IPS-NIHi7 (cell line): ENCODE measurements at regions not wholly inside any gene's neighbourhood (a gene's known extent, or its start where the extent isn't known, plus 50 kb on each side); places are given as distances from the start of the nearest gene placed in this dataset.

Experiments
- DNase-seq: peaks from one replicate; pipeline ENCODE4 v3.0.0; 2012; ENCODE audit warnings: mixed read lengths; ENCODE audit errors: extremely low spot score

DNA sequence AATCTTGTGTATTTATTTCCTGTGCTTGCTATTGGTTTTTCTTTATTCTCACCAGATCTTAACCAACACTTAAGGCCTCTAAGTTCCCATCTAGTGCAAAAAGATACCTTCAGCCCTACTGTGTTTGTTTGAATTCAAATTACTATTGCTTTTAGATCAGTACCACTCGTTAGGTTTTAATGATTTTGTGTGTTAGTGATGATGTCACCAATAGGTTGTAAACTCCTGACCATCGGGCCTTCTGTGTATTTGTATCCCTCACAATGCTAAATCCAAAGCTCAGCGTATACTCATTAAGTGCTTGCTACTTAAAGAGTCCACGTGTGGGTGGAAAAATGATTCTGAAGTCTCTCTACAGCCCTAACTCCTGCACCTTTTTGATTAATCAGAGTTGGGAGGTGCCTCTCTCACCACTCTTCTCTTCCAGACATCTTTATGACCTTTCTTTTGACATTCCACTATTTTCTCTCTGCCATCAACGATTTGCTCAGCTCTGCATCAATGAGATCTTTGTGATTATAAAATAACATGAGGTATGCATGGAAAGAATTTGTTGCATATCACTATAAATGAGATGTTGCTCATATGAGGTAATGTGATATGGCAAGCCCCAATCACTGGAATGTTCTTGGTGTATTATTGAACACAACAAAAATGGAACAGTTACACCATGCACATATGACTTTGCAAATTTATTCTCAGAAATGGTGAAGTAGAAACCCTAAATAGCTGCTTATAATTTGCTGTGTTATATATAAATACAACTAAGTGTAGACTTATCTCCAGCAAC is 55.1 kb upstream of the LAMA2 start:
- DNase-seq = no peak

DNA sequence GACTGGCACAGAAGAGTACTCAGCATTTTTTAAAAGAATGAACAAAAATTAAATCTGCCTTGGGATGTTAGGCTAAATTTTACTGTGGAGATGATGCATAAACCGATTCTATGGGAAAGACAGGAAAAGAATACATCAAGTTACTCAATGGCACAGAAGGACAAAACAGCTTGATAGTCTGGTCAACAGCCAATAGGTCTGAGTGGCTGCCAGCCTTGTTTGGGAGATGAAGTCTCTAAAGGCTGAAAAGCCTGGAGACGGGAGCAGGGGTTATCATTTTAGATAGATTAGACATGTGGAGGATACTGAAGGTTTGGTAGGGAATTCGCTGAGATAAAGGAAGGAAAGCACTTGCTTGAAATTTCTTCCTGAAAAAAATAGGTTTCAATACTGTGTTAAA is 56.3 kb upstream of the LAMA2 start:
- no peak for DNase-seq

DNA sequence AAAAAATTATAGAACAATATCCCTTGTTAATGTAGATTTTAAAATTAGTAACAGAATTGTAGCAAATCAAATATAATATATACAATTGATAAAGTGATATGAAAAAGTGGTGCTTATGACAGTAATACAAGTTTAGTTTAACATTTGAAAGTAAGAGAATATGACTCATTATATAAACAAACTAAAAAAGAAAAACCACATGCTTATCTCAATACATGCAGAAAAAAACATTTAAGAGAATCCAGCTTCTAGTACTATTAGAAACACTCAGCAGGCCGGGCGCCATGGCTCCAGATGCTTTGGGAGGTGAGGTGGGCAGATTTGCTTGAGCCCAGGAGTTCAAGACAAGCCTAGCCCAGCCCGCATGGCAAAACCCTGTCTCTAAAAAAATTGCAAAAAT is 60.7 kb upstream of the LAMA2 start:
- DNase-seq = no peak

DNA sequence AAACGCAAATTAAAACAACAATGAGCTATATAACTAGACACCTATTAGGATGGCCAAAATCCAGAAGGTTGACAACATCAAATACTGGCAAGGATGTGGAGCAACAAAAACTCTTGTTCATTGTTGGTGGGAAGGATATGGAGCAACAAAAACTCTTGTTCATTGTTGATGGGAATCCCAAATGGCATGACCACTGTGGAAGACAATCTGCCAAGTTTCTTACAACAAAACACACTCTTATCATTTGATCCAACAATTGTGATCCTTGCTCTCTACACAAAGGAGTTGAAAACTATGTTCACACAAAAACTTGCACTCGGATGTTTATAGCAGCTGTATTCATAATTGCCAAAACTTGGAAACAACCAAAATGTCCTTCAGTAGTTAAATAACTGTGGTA is 61.8 kb upstream of the LAMA2 start:
- DNase-seq = no peak

DNA sequence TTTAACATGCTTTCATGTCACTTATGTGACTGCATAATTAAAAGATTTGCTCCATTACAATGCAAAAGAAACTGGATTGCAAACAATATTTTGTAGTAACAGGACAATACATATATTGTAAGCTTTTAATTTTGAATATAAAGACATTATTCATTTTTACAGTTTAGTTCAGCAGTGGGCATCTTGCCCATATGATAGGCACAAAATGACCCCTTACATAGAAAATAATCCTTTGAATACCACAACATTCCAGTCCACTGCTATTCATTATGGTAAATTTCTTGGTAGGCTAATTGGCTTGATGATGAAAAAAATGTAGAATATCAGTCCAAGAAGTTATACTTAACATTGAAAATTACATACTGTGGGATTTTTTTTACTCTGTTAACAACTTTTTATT is 74.1 kb upstream of the LAMA2 start:
- DNase-seq = no peak

DNA sequence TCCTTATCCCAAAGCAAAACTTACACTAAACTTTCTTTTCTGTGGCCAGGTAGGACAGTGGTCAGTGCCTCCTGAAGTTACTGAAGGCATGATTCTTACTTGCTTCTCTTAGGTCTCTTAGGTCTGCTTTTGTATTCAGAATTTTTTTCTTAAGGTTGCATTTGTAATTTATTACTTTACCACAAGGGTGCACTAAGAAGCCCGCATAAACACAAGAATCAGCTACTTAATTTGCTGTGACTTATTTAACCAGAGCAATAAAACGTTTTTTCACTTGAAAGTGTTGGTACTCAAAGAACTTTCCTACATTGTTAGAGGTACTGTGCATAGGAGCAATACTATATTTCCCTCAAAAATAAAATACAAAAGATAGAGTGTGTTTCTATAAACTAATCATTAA is 75.4 kb upstream of the LAMA2 start:
- DNase-seq = peak; percentile 15

DNA sequence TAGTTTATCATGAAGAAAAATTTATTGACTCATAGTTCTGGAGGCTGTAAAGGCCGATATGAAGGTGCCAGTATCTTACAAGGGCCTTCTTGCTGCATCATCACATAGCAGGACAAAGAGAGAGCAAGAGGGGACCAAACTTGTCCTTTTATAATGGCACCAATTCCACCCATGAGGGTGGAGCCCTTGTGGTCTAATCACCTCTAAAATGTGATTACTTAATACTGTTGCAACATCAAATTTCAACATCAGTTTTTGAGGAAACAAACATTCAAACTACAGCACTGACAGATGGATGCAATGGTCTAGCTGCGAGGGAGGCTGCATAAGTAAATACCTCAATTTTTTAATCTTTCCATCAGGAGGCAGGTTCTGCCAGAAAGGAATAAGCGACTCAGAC is 76.7 kb upstream of the LAMA2 start:
- DNase-seq = no peak

DNA sequence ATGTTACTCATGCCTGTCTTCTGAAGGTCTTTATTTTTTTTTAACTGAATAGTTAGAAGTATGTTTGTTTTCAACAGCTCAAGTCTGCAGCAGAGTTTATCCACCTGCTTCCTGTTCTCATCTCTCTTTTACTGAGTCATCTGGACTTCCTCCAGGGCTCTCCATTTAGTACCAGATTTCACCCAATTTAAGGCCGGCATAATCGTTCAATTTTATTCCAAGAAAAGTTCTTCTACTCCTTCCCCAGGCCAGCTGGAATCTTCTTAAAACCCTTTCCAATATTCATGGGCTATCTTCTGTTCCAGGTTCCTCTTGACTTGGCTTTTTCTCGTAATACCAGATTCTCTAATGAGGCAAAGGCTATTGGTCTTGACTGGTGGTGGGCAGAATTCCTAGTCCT is 79.0 kb upstream of the LAMA2 start:
- no peak for DNase-seq

DNA sequence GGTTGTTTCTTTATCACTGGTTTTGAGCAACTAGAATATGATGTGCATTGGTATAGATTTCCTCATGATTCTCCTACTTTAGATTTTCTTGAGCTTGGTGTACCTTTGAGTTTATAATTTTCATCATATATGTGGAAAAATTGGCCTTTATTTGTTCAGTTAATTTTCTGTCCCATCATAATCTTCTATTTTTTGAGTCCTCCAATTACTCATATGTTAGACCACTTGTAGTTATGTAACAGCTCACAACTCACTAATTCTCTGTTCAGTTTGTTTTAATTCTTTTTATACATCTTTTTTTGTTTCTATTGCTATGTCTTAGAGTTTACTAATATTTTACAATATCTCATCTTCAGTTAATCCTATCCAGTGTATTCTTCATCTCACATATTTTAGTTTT is 81.3 kb upstream of the LAMA2 start:
- no peak for DNase-seq

DNA sequence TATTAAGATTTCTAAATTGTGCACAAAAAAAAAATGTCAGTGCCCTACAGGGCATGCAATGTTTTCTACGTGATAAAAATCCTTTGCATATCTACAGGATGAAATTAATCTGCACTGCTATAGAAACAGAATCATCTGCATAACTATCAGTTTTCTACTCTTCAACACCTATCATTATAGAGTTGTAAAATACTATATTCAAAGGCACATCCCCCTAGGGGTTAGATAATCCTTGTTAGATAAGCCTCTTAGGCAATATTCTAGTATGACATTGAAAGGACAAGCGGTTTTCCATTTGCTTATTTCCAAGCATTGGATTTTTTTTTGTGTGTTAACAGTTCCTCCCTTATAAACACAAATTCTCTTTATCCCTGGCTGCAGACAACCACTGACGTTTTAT is 98.7 kb upstream of the LAMA2 start:
- no peak for DNase-seq

DNA sequence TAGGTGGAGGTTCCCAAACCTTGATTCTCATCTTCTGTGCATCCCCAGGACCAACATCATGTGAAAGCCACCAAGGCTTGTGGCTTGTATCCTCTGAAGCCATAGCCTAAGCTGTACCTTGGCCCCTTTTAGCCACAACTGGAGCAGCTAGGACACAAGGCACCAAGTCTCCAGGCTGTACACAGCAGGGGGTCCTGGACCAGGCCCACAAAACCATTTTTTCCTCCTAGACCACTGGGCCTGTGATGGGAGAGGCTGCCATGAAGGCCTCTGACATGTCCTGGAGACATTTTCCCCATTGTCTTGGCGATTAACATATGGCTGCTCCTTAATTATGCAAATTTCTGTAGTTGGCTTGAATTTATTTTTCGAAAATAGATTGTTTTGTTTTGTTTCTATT is 114.8 kb upstream of the LAMA2 start:
- no peak for DNase-seq

DNA sequence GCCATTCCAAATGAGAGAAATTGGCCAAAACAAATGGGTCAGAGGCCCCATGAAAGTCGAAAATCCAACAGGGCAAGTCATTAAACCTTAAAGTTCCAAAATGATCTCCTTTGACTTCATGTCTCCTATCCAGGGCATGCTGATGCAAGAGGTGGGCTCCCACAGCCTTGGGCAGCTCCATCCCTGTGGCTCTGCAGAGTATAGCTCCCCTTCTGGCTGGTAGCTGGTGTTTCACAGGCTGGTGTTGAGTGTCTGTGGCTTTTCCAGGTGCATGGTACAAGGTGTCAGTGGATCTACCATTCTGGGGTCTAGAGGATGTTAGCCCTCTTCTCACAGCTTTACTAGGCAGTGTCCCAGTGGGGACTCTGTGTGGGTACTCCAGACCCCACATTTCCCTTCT is 115.2 kb upstream of the LAMA2 start:
- no peak for DNase-seq

DNA sequence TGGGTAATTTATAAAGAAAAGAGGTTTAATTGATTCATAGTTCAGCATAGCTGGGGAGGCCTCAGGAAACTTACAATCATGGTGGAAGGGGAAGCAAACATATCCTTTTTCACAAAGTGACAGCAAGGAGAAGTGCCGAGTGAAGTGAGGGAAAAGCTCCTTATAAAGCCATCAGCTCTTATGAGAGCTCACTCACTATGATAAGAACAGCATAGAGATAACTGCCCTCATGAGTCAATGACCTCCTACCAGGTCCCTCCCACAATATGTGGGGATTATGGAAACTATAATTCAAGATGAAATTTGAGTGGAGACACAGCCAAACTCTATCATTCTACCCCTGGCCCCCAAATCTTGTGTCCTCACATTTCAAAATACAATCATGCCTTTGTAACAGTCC is 115.8 kb upstream of the LAMA2 start:
- no peak for DNase-seq

DNA sequence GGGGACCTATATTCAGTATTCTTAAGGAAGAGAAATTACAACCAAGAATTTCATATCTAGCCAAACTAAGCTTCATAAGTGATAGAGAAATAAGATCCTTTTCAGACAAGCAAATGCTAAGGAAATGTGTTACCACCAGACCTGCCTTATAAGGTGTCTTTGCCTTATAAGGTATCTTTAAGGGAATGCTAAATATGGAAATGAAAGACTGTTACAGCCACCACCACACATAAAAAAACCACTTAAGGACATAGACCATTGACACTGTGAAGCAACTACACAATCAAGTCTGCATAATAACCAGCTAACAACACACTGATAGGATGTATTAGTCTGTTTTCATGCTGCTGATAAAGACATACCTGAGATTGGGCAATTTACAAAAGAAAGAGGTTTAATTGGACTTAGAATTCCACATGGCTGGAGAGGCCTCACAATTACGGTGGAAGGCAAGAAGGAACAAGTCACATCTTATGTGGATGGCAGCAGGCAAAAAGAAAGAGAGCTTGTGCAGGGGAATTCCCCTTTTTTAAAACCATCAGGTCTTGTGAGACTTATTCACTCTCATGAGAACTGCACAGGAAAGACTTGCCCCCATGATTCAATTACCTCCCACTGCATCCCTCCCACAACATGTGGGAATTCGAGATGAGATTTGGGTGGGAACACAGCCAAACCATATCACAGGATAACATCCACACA is 119.2 kb upstream of the LAMA2 start:
- no peak for DNase-seq

DNA sequence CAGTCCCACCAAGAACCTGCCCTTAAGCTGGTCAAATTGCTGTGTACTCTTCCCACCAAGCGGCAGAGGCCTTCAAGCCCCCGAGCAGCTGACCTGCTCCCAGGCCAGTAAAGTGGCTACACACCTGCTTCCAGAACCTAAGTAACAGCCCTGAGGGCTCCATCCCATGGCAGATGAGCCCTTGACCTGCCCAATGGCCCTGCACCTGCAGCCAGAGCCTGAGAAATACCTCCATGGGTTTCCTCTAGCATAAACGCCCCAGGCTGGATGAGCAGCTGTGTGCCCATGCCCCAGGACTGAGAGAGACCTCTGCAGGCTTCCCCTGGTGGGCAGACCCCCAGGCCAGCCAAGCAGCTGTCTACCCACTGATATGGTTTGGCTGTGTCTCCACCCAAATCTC is 123.0 kb upstream of the LAMA2 start:
- no peak for DNase-seq

DNA sequence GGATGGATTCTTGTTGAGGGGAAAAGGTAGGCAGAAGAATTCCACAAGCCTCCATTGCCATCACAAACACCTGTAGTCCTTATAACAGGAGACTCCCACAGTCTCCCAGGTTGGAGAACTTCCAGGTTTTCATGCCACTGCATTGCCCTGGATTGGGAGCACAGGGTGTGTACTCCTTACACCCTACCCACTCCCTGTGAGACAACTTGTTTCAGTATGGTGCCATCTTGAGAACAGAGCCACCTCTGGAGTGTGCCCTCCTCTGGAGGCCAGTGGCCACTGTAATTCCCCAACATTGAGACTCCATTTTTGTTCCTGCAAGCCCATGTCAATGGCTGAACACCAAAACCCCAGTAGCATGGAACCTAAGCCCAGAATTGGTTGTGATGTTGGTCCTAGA is 123.5 kb upstream of the LAMA2 start:
- no peak for DNase-seq

DNA sequence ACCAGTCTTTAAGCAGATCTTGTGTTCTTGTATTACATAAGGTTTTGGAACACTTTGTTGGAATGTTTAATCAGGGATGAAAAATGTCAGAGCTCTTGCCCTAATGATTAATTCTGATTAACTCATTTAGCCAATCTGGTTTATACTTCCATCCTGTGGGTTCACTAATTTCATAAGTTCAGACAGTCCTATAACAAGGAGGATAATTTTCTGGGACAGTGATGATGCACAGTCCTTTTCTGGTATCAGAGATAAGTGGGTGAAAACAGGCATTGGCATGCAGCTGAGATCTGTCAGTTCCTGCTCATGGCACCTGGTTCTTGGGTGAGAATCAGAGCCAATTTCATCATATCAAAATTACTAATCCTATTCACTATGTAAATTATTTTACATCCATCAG is 125.0 kb upstream of the LAMA2 start:
- no peak for DNase-seq

DNA sequence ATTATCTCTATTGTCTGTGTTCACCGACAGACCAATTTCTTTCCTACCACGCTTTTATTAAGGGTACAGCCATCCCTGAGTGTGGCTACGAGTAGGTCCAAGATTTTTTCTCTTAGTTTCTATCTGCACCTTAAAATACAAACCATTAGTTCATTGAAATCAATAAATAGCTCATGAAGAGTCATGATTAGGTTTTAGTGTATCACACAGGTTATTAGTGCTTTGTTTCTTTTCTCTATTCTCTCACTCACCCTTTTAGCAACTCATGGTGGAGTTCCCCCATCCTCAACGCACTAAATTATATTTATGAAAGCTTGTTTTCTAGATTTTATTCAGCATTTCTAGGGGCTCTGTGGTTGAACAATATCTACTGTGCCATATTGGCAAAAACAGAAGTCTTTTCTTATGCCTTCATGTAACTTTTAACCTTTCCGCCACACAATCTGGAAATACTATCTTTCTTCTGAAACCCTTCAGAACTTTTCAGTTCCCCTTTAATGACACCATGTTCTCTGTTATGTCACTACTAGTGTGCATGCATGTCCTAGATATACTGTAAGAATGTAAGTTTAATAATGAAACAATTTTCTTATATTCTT is 128.2 kb upstream of the LAMA2 start:
- DNase-seq = no peak

DNA sequence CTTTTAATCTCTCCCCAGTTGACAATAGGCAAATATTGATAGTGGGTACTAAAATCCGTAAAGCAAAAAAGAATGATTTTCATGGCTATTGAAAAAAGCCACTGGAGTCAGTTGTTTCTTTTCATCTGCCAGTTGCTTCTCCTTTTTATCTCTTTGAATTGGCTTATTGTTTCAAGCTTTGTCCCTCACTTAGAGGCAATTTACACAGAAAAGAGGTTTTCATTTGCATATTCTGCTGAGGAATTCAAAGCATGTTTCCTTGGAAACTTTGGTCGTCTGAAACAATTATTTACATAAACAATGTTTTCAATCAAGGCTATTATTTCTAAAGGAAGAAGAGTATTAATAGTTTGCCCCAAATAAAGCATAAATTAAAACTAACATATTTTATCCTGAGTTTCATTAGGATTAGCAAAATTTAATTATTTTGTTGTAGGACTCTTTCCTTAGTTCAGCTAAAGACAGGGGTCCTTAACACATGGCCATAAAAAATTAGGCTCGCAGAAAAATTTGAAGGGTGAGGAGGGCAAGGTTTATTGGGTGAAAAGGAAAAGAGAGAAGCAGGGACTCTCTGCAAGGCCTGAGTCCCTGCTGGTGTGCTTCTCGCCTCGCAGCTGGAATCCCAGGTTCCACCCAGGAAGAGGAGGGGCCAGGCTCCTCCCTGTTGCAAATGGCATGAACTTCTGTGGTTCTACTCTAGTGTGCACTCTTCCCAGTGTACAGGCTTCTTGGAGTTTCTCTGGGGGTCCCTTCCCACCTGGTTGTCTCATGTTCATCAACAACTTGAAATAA is 138.8 kb upstream of the LAMA2 start:
- peak; percentile 23 for DNase-seq

DNA sequence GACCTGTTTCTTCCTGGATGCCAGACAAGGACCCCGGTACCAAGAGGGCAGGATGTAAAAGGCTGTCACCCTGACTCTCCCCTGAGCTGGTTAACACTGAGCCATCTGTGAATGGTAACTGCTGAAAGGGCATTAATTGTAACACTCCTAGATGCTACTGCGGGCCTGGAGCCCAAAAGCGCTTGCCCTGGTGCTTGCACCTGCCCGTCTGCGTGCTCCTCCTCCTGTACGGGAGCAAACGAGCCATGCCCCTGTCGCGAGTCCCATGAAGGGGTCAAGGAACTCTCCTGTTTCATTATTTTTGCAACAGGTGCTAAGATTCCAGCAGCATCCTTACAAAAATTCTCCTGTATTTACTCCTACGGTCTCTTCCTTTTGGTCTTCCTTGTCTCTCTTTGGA is 140.0 kb upstream of the LAMA2 start:
- no peak for DNase-seq

DNA sequence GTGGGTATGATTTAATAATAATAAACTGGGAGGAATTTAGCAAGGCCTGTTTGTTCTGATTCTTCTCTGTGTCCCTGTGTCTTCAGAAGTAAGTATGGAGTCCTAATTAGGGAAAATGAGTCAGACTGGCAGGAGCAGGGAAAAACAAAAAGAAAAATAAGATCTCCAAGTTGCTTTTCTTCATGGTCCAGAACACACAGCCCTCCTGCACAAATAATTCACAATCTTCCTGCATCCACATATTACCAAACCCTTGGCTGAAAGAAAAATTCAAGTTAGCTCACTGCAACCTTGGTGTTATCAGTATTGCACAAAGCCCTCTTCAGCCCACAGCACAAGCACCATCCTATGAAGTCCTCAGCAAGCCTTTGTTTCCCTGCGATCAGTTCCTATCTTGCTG is 142.0 kb upstream of the LAMA2 start:
- no peak for DNase-seq

DNA sequence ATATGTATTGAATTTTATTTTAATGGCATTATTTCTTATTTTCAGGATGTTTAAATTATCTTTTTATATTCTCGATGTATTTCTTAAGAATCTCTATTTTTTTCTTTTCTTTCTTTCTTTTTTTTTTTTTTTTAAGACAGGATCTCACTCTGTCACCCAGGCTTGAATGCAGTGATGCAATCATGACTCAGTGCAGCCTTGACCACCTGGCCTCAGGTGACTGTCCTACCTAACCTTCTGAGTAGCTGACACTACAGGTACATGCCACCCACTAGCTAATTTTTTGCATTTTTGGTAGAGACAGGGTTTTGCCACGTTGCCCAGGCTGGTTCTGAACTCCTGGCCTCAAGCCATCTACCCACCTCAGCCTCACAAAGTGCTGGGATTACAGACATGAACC is 143.8 kb upstream of the LAMA2 start:
- DNase-seq = no peak

DNA sequence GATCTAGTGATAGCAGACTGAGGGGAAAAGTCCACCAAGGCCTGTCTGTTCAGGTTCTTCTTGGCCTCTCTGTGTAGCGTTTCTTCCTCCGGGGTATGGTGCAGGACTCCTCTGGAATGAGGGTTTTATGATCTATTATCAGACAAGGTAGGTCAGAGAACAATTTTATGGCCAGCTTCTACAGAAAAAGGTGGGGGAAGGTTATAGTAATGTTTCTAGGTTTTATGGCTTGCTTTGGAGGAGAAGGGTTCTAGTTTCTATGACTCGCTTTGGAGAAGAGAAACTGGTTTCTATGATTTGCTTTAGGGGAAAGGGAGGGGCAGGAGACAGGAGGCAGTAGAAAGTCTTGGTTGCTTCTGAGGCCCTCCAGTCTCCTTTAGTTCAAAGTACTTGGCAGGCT is 144.8 kb upstream of the LAMA2 start:
- DNase-seq = no peak
